GM20000 (cell line): ENCODE measurements at regions not wholly inside any gene's neighbourhood (a gene's known extent, or its start where the extent isn't known, plus 50 kb on each side); places are given as distances from the start of the nearest gene placed in this dataset.

Experiments used
- DNase-seq: peaks from one replicate; pipeline ENCODE4 v3.0.0; 2012; ENCODE audit warnings: low spot score
- CTCF ChIP-seq: IDR thresholded peaks from 2 replicates; pipeline ENCODE4 v1.5.1; 2012; ENCODE audit warnings: mild to moderate bottlenecking, control low read depth; ENCODE audit errors: extremely low read depth, missing control alignments

GRCh38 chr3:68116580-68116979 lies 462.2 kb upstream of the SUCLG2 start:
- no peak for TF ChIP-seq CTCF
- DNase-seq: no peak

GRCh38 chr3:68103811-68104210 lies 449.4 kb upstream of the SUCLG2 start:
- TF ChIP-seq CTCF: no peak
- DNase-seq: no peak

- TF ChIP-seq CTCF: no peak
- no peak for DNase-seq
Measured at GRCh38 chr3:68090571-68090970, 436.2 kb upstream of the SUCLG2 start.

GRCh38 chr3:68089572-68090011 lies 435.2 kb upstream of the SUCLG2 start:
- no peak for TF ChIP-seq CTCF
- no peak for DNase-seq

- no peak for TF ChIP-seq CTCF
- DNase-seq: no peak
Measured at GRCh38 chr3:68088636-68089035, 434.2 kb upstream of the SUCLG2 start.

GRCh38 chr3:68088216-68088615 lies 433.8 kb upstream of the SUCLG2 start:
- DNase-seq: no peak
- TF ChIP-seq CTCF: no peak

GRCh38 chr3:68072062-68072461 lies 417.6 kb upstream of the SUCLG2 start:
- TF ChIP-seq CTCF: no peak
- no peak for DNase-seq

GRCh38 chr3:68070186-68070585 lies 415.8 kb upstream of the SUCLG2 start:
- DNase-seq: no peak
- TF ChIP-seq CTCF: no peak
